Esophagus muscularis mucosa (tissue), 4 donors: ENCODE measurements at regions not wholly inside any gene's neighbourhood (a gene's known extent, or its start where the extent isn't known, plus 50 kb on each side); places are given as distances from the start of the nearest gene placed in this dataset.

Experiments used
- CTCF ChIP-seq, 3 experiments: fragments of 200-600 bp in 2 of 3; fragments of 450-650 bp in 1 of 3; sonication (generic) in 2 of 3; IDR thresholded peaks; one replicate each; pipeline ENCODE4 v1.5.1; 2017 to 2019; ENCODE audit warnings: antibody characterized with exemption in 3 of 3, mild to moderate bottlenecking in 2 of 3, moderate library complexity in 1 of 3
- EP300 ChIP-seq: sonication (generic); formaldehyde crosslinking; IDR thresholded peaks from one replicate; pipeline ENCODE4 v1.6.1; 2017; ENCODE audit warnings: antibody characterized with exemption
- POLR2A ChIP-seq: fragments of 450-650 bp; IDR thresholded peaks from one replicate; pipeline ENCODE4 v1.6.1; 2017; ENCODE audit warnings: antibody characterized with exemption, moderate library complexity, mild to moderate bottlenecking, low read depth
- POLR2AphosphoS5 ChIP-seq, 2 donors: sonication (generic); formaldehyde crosslinking; IDR thresholded peaks; one replicate each; pipeline ENCODE4 v1.6.1; 2017; ENCODE audit warnings: antibody characterized with exemption in 2 of 2

- TF ChIP-seq POLR2A, result no peak
- TF ChIP-seq CTCF (IDR thresholded peaks at IDR 0.05), result no peak
- TF ChIP-seq POLR2AphosphoS5 (IDR thresholded peaks at IDR 0.05), result no peak
- no peak for TF ChIP-seq EP300
Observed at GRCh38 chr4:114420069-114420468, 178.5 kb upstream of the UGT8 start.
